D721Med (cell line): ENCODE measurements at regions not wholly inside any gene's neighbourhood (a gene's known extent, or its start where the extent isn't known, plus 50 kb on each side); places are given as distances from the start of the nearest gene placed in this dataset.

Experiments
- DNase-seq: peaks from one replicate; pipeline ENCODE4 v3.0.0; 2011; ENCODE audit warnings: low spot score; ENCODE audit not compliant: insufficient read length
- FAIRE-seq: peaks from 2 replicates; lab custom pipeline; 2011; peaks lifted over from hg19 to GRCh38; lab: Jason Lieb, UNC
- CTCF ChIP-seq: IDR thresholded peaks from 2 replicates; pipeline ENCODE4 v1.5.1; 2012; ENCODE audit warnings: mild to moderate bottlenecking, control low read depth; ENCODE audit not compliant: insufficient read depth; ENCODE audit errors: missing control alignments

- DNase-seq, result no peak
- FAIRE-seq, result no peak
- TF ChIP-seq CTCF, result no peak
Observed at GRCh38 chr13:106899442-106899841, 331.5 kb upstream of the ARGLU1 start.

- FAIRE-seq (no peak), DNase-seq (no peak)
- no peak for TF ChIP-seq CTCF
Observed at GRCh38 chr13:106898231-106898630, 330.3 kb upstream of the ARGLU1 start.

GRCh38 chr13:106888148-106888547, 320.2 kb upstream of the ARGLU1 start:
- DNase-seq (no peak), FAIRE-seq (no peak)
- TF ChIP-seq CTCF, result no peak

GRCh38 chr13:106887686-106888085, 319.7 kb upstream of the ARGLU1 start:
- no peak for FAIRE-seq
- no peak for DNase-seq
- no peak for TF ChIP-seq CTCF

GRCh38 chr13:106883976-106884375, 316.0 kb upstream of the ARGLU1 start:
- FAIRE-seq, result no peak
- no peak for DNase-seq
- no peak for TF ChIP-seq CTCF

DNA sequence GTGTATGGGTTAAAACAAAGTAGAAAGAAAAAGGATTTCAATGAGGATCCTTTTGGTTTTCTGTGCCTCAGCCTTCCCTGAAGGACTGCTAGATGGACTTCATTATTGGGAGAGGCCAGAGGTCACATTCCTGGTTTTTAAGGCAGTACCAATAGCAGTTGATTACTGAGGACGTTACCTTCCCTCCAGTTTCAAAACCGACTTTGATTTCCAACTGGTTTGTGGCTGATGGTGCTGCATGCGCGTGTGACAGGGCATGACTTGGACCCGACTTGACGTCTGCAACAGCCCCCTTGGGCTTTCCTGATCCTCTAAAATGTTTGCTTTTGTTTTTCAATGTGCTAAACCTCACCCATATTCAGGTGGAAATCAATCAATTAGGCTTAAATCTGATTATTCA, 314.3 kb upstream of the ARGLU1 start:
- no peak for FAIRE-seq
- no peak for TF ChIP-seq CTCF
- no peak for DNase-seq

- DNase-seq (no peak), FAIRE-seq (no peak)
- TF ChIP-seq CTCF, result no peak
Observed at GRCh38 chr13:106879806-106880205, 311.9 kb upstream of the ARGLU1 start.
